Adrenal gland (tissue), 5 donors: ENCODE measurements at regions not wholly inside any gene's neighbourhood (a gene's known extent, or its start where the extent isn't known, plus 50 kb on each side); places are given as distances from the start of the nearest gene placed in this dataset.

Source experiments
- CTCF ChIP-seq, 6 experiments: fragments of 450-650 bp in 4 of 6; fragments of 200-600 bp in 2 of 6; sonication (generic) in 1 of 6; IDR thresholded peaks; 1 replicate in 5 of 6; 2 replicates in 1 of 6; pipeline versions ENCODE4 v1.5.1 to v1.8.0; 2016 to 2021; ENCODE audit warnings: antibody characterized with exemption in 6 of 6, mild to moderate bottlenecking in 2 of 6, moderate library complexity in 1 of 6
- POLR2A ChIP-seq, 2 donors: fragments of 450-650 bp; IDR thresholded peaks; one replicate each; pipeline ENCODE4 v1.6.1; 2017; ENCODE audit warnings: antibody characterized with exemption in 2 of 2, mild to moderate bottlenecking in 2 of 2, moderate library complexity in 1 of 2
- donor health status: DM: no; HTN: no; CAD: no.

GRCh38 chr4:171342646-171343045, 470.6 kb upstream of the GALNTL6 start:
- no peak for TF ChIP-seq CTCF (IDR thresholded peaks at IDR 0.05)
- no peak for TF ChIP-seq POLR2A (IDR thresholded peaks at IDR 0.05)
